HG02938 (cell line): ENCODE measurements at regions not wholly inside any gene's neighbourhood (a gene's known extent, or its start where the extent isn't known, plus 50 kb on each side); places are given as distances from the start of the nearest gene placed in this dataset.
"Not testable (repeated sequence)": the region's sequence is repeated elsewhere in the genome, so short reads cannot be mapped to it uniquely, and the experiment has no call there.

Experiments used
- ATAC-seq: cut with Tn5 transposase; IDR thresholded peaks from one replicate; pipeline ENCODE4 v1.9.1; 2021; ENCODE audit warnings: mild to moderate bottlenecking, moderate library complexity; ENCODE audit not compliant: unreplicated experiment

GRCh38 chr5:69000949-69001348 lies 92.9 kb upstream of the SLC30A5 start:
- no peak for ATAC-seq

GRCh38 chr5:69001627-69002026 lies 92.2 kb upstream of the SLC30A5 start:
- ATAC-seq, result no peak

GRCh38 chr5:69004127-69004526 lies 89.7 kb upstream of the SLC30A5 start:
- no peak for ATAC-seq

GRCh38 chr5:69004676-69005075 lies 89.1 kb upstream of the SLC30A5 start:
- no peak for ATAC-seq

GRCh38 chr5:69006030-69006429 lies 87.8 kb upstream of the SLC30A5 start:
- no peak for ATAC-seq

GRCh38 chr5:69007163-69007562 lies 86.7 kb upstream of the SLC30A5 start:
- no peak for ATAC-seq

GRCh38 chr5:69007726-69008368 lies 86.0 kb upstream of the SLC30A5 start:
- peak; percentile 89 for ATAC-seq

- no peak for ATAC-seq
Observed at GRCh38 chr5:69010476-69010875, 83.3 kb upstream of the SLC30A5 start.

- ATAC-seq, result no peak
Observed at GRCh38 chr5:69011910-69012309, 81.9 kb upstream of the SLC30A5 start.

GRCh38 chr5:69013481-69013880 lies 80.3 kb upstream of the SLC30A5 start:
- no peak for ATAC-seq

GRCh38 chr5:69014007-69014406 lies 79.8 kb upstream of the SLC30A5 start:
- ATAC-seq, result not testable (repeated sequence)

GRCh38 chr5:69019668-69020375 lies 74.0 kb upstream of the SLC30A5 start:
- no peak for ATAC-seq

- ATAC-seq, result no peak
Observed at GRCh38 chr5:69024241-69024651, 69.6 kb upstream of the SLC30A5 start.

GRCh38 chr5:69029292-69029691 lies 64.5 kb upstream of the SLC30A5 start:
- no peak for ATAC-seq

GRCh38 chr5:69030358-69031062 lies 63.3 kb upstream of the SLC30A5 start:
- no peak for ATAC-seq

GRCh38 chr5:69032009-69032408 lies 61.8 kb upstream of the SLC30A5 start:
- no peak for ATAC-seq

- ATAC-seq, result no peak
Observed at GRCh38 chr5:69033690-69034089, 60.1 kb upstream of the SLC30A5 start.

- ATAC-seq, result no peak
Observed at GRCh38 chr5:69034898-69035297, 58.9 kb upstream of the SLC30A5 start.

- no peak for ATAC-seq
Observed at GRCh38 chr5:69035665-69036064, 58.1 kb upstream of the SLC30A5 start.

GRCh38 chr5:69038539-69038938 lies 55.3 kb upstream of the SLC30A5 start:
- ATAC-seq, result no peak

GRCh38 chr5:69039829-69040228 lies 54.0 kb upstream of the SLC30A5 start:
- ATAC-seq, result no peak

GRCh38 chr5:69042500-69042899 lies 51.3 kb upstream of the SLC30A5 start:
- peak; percentile 14 for ATAC-seq
